ENCODE measurements at regions not wholly inside any gene's neighbourhood (a gene's known extent, or its start where the extent isn't known, plus 50 kb on each side); places are given as distances from the start of the nearest gene placed in this dataset.

DNA sequence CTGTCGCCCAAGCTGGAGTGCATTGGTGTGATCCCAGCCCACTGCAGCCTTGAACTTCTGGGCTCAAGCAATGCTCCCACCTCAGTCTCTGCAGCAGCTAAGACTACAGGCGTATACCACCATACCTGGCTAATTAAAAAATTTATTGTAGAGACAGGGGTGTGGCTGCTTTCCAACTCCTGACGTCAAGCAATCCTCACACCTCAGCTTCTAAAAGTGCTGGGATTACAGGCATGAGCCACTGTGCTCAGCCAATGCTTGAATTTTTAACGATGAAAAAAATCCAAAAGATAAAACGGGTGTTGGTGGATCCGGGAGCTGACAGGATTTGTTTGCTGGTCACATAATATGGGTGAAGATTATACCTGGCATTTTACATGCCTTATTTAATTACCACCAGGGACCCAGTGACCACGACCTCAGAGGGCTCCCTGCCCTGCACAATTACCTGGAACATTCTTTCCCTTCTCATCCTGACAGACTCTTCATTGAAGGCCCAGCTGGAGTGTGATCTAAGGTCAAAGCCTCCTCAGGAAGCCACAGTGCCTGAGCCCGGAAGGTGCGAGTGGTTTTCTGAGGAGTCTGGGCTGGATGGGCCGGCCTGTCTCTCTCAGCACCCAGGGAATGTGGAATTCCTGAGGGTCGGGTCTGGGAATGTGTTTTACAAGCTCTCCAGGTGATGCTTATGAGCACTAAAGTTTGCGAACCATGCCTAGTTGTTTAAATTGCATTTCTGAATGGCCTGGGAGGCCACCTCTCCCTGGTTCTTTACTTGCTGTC, 193.3 kb downstream of the USP12 start:
- TF ChIP-seq, protein P1, sequence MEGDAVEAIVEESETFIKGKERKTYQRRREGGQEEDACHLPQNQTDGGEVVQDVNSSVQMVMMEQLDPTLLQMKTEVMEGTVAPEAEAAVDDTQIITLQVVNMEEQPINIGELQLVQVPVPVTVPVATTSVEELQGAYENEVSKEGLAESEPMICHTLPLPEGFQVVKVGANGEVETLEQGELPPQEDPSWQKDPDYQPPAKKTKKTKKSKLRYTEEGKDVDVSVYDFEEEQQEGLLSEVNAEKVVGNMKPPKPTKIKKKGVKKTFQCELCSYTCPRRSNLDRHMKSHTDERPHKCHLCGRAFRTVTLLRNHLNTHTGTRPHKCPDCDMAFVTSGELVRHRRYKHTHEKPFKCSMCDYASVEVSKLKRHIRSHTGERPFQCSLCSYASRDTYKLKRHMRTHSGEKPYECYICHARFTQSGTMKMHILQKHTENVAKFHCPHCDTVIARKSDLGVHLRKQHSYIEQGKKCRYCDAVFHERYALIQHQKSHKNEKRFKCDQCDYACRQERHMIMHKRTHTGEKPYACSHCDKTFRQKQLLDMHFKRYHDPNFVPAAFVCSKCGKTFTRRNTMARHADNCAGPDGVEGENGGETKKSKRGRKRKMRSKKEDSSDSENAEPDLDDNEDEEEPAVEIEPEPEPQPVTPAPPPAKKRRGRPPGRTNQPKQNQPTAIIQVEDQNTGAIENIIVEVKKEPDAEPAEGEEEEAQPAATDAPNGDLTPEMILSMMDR (IDR thresholded peaks at IDR 0.05; ENCODE audit: poor library complexity) = no peak
- TF ChIP-seq EZH2phosphoT487 (IDR thresholded peaks at IDR 0.05; ENCODE audit: low read depth, severe bottlenecking, unreplicated experiment) = no peak
- TF ChIP-seq EZH2 (IDR thresholded peaks at IDR 0.05; ENCODE audit: borderline replicate concordance) = no peak
